Gastroesophageal sphincter (tissue), 3 donors: ENCODE measurements at regions not wholly inside any gene's neighbourhood (a gene's known extent, or its start where the extent isn't known, plus 50 kb on each side); places are given as distances from the start of the nearest gene placed in this dataset.
"Not testable (repeated sequence)": the region's sequence is repeated elsewhere in the genome, so short reads cannot be mapped to it uniquely, and the experiment has no call there.

Source experiments
- CTCF ChIP-seq, 4 experiments: fragments of 200-600 bp in 2 of 4; fragments of 450-650 bp in 2 of 4; sonication (generic) in 1 of 4; IDR thresholded peaks; one replicate each; pipeline ENCODE4 v1.5.1; 2017 to 2019; ENCODE audit warnings: antibody characterized with exemption in 4 of 4, mild to moderate bottlenecking in 2 of 4, moderate library complexity in 2 of 4
- EP300 ChIP-seq: sonication (generic); formaldehyde crosslinking; IDR thresholded peaks from one replicate; pipeline ENCODE4 v1.6.1; 2017; ENCODE audit warnings: antibody characterized with exemption, mild to moderate bottlenecking
- POLR2A ChIP-seq, 2 donors: fragments of 450-650 bp; IDR thresholded peaks; one replicate each; pipeline ENCODE4 v1.6.1; 2017; ENCODE audit warnings: antibody characterized with exemption in 2 of 2, mild to moderate bottlenecking in 2 of 2, moderate library complexity in 1 of 2
- POLR2AphosphoS5 ChIP-seq: sonication (generic); formaldehyde crosslinking; IDR thresholded peaks from one replicate; pipeline ENCODE4 v1.6.1; 2017; ENCODE audit warnings: antibody characterized with exemption

GRCh38 chrY:26360472-26360871 is 738.6 kb downstream of the CDY1 start:
- not testable (repeated sequence) for TF ChIP-seq CTCF (IDR thresholded peaks at IDR 0.05); POLR2AphosphoS5; POLR2A (IDR thresholded peaks at IDR 0.05); EP300
